Neural progenitor cell (in vitro differentiated cells): ENCODE measurements at regions not wholly inside any gene's neighbourhood (a gene's known extent, or its start where the extent isn't known, plus 50 kb on each side); places are given as distances from the start of the nearest gene placed in this dataset.

Experiments
- DNase-seq: peaks from one replicate; pipeline ENCODE4 v3.0.0-alpha.2; 2016; ENCODE audit warnings: low spot score
- H2AFZ ChIP-seq: fragments of 200-600 bp; sonication (generic); replicated peaks from 2 replicates; pipeline ENCODE4 v1.6.1; 2016; ENCODE audit warnings: antibody characterized with exemption
- H3F3A ChIP-seq: fragments of 200-600 bp; sonication (generic); 2 replicates; pipeline ENCODE4 v1.6.1; 2016; ENCODE audit warnings: antibody characterized with exemption, low read depth
- H3K27ac ChIP-seq: fragments of 200-600 bp; sonication (generic); 2 replicates; pipeline ENCODE4 v1.5.1; 2016; ENCODE audit warnings: mild to moderate bottlenecking
- H3K27me3 ChIP-seq: fragments of 200-600 bp; sonication (generic); 2 replicates; pipeline ENCODE4 v1.6.1; 2016; ENCODE audit warnings: mild to moderate bottlenecking, moderate library complexity
- H3K36me3 ChIP-seq: fragments of 200-600 bp; sonication (generic); 2 replicates; pipeline ENCODE4 v1.5.1; 2016
- H3K4me1 ChIP-seq: fragments of 200-600 bp; sonication (generic); 2 replicates; pipeline ENCODE4 v1.6.1; 2016; ENCODE audit warnings: mixed run types
- H3K4me2 ChIP-seq: fragments of 200-600 bp; sonication (generic); 2 replicates; pipeline ENCODE4 v1.6.1; 2016
- H3K4me3 ChIP-seq: fragments of 200-600 bp; sonication (generic); 2 replicates; pipeline ENCODE4 v1.5.1; 2016
- H3K79me2 ChIP-seq: fragments of 200-600 bp; sonication (generic); 2 replicates; pipeline ENCODE4 v1.6.1; 2016; ENCODE audit warnings: low read depth
- H3K9ac ChIP-seq: fragments of 200-600 bp; sonication (generic); 2 replicates; pipeline ENCODE4 v1.6.1; 2016
- H3K9me3 ChIP-seq: fragments of 200-600 bp; sonication (generic); 2 replicates; pipeline ENCODE4 v1.5.1; 2016; ENCODE audit warnings: low read depth
- H4K20me1 ChIP-seq: fragments of 200-600 bp; sonication (generic); 2 replicates; pipeline ENCODE4 v1.6.1; 2016; ENCODE audit warnings: low read depth
- H3K27ac Mint-ChIP-seq: 3 replicates; pipeline ENCODE4 v1.8.0; 2021; ENCODE audit warnings: mixed read lengths
- H3K27me3 Mint-ChIP-seq: 2 replicates; pipeline ENCODE4 v1.8.0; 2022; ENCODE audit warnings: low read depth, mild to moderate bottlenecking, inconsistent platforms, moderate library complexity, mixed read lengths; ENCODE audit not compliant: insufficient read depth
- H3K36me3 Mint-ChIP-seq: 3 replicates; pipeline ENCODE4 v1.8.0; 2021; ENCODE audit warnings: mixed read lengths
- H3K4me1 Mint-ChIP-seq: 3 replicates; pipeline ENCODE4 v1.8.0; 2021; ENCODE audit warnings: mixed read lengths
- H3K4me3 Mint-ChIP-seq: 3 replicates; pipeline ENCODE4 v1.8.0; 2021; ENCODE audit warnings: mild to moderate bottlenecking, moderate library complexity, mixed read lengths
- H3K9me3 Mint-ChIP-seq: 3 replicates; pipeline ENCODE4 v1.8.0; 2020; ENCODE audit warnings: mixed read lengths
- EZH2 ChIP-seq: fragments of 200-600 bp; sonication (generic); IDR thresholded peaks from 2 replicates; pipeline ENCODE4 v1.6.1; 2017; ENCODE audit warnings: antibody characterized with exemption, mild to moderate bottlenecking, moderate library complexity
- EZH2phosphoT487 ChIP-seq: fragments of 200-600 bp; sonication (generic); IDR thresholded peaks from 2 replicates; pipeline ENCODE4 v1.6.1; 2017; ENCODE audit warnings: antibody characterized with exemption
- TF ChIP-seq, protein P1 (sequence below): fragments of 200-600 bp; sonication (generic); IDR thresholded peaks from 2 replicates; pipeline ENCODE4 v1.5.1; 2017; ENCODE audit warnings: antibody characterized with exemption, mild to moderate bottlenecking

DNA sequence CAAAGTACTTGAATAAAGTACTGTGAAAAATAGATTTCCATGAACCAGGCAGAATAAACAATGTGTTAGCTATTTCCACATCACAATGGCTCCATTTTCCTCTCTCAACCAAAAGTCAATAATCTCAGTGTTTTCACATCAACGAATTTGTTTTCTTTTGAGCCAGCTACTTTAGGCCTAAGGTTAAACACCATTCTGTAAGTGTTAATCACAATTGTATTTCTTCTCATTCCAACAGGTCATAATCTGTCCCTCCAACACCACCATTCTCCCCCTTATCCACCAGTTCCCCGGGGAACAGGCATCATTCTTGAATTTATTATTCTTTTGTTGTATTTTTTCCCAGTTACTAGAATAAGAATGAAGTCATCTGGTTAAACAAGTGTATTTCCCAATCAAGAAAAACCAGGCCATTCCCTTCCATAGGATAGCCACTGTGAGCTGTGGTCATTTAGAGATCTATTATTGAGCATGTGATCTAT, 66.2 kb upstream of the PALMD start:
- H3K9me3 Mint-ChIP-seq = no peaks in the 10 kb centered on the region
- Histone ChIP-seq H3K36me3 (no peaks in the 10 kb centered on the region), H3K4me3 (no peak overlapping the region), H3K27me3 (no peaks in the 10 kb centered on the region), H3K4me2 (no peak overlapping the region), H3K9me3 (no peaks in the 10 kb centered on the region), H3K27ac (no peak overlapping the region), H2AFZ (no peak overlapping the region), H4K20me1 (no peaks in the 10 kb centered on the region), H3K79me2 (no peaks in the 10 kb centered on the region), H3K4me1 (peaks cover 6% of the 10 kb centered on the region), H3F3A (no peaks in the 10 kb centered on the region), H3K9ac (no peak overlapping the region)
- no peak overlapping the region for H3K4me3 Mint-ChIP-seq
- no peak for DNase-seq
- TF ChIP-seq EZH2 (no peak), EZH2phosphoT487 (no peak)
- TF ChIP-seq, protein P1, sequence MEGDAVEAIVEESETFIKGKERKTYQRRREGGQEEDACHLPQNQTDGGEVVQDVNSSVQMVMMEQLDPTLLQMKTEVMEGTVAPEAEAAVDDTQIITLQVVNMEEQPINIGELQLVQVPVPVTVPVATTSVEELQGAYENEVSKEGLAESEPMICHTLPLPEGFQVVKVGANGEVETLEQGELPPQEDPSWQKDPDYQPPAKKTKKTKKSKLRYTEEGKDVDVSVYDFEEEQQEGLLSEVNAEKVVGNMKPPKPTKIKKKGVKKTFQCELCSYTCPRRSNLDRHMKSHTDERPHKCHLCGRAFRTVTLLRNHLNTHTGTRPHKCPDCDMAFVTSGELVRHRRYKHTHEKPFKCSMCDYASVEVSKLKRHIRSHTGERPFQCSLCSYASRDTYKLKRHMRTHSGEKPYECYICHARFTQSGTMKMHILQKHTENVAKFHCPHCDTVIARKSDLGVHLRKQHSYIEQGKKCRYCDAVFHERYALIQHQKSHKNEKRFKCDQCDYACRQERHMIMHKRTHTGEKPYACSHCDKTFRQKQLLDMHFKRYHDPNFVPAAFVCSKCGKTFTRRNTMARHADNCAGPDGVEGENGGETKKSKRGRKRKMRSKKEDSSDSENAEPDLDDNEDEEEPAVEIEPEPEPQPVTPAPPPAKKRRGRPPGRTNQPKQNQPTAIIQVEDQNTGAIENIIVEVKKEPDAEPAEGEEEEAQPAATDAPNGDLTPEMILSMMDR = no peak
- no peak overlapping the region for H3K27ac Mint-ChIP-seq
- H3K36me3 Mint-ChIP-seq = no peaks in the 10 kb centered on the region
- H3K27me3 Mint-ChIP-seq = peaks cover 2% of the 10 kb centered on the region
- peaks cover 9% of the 10 kb centered on the region for H3K4me1 Mint-ChIP-seq

DNA sequence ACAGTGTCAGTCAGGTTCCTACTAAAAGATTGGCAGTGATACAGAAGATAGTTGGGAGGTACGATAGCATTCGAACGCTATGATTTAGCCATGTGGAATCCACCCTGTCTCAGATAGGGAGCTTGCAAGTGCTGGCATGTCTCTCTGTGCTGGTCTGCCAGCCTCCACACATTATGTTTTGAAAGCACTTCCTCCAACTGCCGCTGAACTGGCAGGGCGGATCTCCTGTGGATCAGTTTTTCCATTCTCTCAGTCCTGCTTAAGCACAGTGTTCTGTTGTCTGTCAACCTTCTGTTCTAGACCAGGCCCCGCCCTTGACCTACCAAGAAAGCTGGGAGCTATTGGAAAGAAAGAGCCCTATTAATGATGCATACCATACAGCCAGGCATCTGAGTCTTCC, 65.5 kb upstream of the PALMD start:
- no peak overlapping the region for H3K27ac Mint-ChIP-seq
- Histone ChIP-seq H3K79me2 (no peaks in the 10 kb centered on the region), H3F3A (no peaks in the 10 kb centered on the region), H3K4me3 (no peak overlapping the region), H3K9me3 (no peaks in the 10 kb centered on the region), H4K20me1 (no peaks in the 10 kb centered on the region), H2AFZ (no peak overlapping the region), H3K4me1 (peaks cover 6% of the 10 kb centered on the region), H3K9ac (no peak overlapping the region), H3K27ac (no peak overlapping the region), H3K4me2 (no peak overlapping the region), H3K27me3 (no peaks in the 10 kb centered on the region), H3K36me3 (no peaks in the 10 kb centered on the region)
- no peak overlapping the region for H3K4me3 Mint-ChIP-seq
- H3K36me3 Mint-ChIP-seq = no peaks in the 10 kb centered on the region
- H3K27me3 Mint-ChIP-seq = peaks cover under 1% of the 10 kb centered on the region
- DNase-seq = no peak
- TF ChIP-seq EZH2 (no peak), EZH2phosphoT487 (no peak)
- TF ChIP-seq, protein P1 = no peak
- no peaks in the 10 kb centered on the region for H3K9me3 Mint-ChIP-seq
- H3K4me1 Mint-ChIP-seq = peaks cover 9% of the 10 kb centered on the region

DNA sequence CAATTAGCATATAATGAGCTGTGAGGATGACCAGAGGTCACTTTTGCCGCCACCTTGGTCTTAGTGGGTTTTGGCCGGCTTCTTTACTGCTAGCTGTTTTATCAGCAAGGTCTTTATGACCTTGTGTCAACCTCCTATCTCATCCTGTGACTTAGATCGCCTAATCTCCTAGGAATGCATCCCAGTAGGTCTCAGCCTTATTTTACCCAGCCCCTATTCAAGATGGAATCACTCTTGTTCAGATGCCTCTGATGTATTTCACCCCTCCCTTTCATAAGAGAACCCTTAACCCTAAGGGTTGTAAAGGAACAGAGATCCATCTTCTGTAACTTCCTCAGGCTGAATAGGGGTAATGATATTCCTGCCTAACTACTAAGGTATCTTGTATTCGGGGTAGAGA, 58.9 kb upstream of the PALMD start:
- Mint-ChIP-seq H3K27me3 (no peaks in the 10 kb centered on the region), H3K9me3 (no peaks in the 10 kb centered on the region)

More for the DNA sequence above, 58.9 kb upstream of the PALMD start:
- no peak overlapping the region for H3K4me3 ChIP-seq
- no peak for DNase-seq
- H3K4me2 ChIP-seq = no peak overlapping the region
- no peak overlapping the region for H2AFZ ChIP-seq
- no peak overlapping the region for H3K27ac ChIP-seq
- TF ChIP-seq EZH2phosphoT487 (no peak), EZH2 (no peak)
- TF ChIP-seq, protein P1 = no peak
- H3K79me2 ChIP-seq = no peaks in the 10 kb centered on the region
- Mint-ChIP-seq H3K4me3 (no peak overlapping the region), H3K36me3 (no peaks in the 10 kb centered on the region), H3K27ac (no peak overlapping the region), H3K4me1 (no peaks in the 10 kb centered on the region)
- no peaks in the 10 kb centered on the region for H3K36me3 ChIP-seq
- no peaks in the 10 kb centered on the region for H3K9me3 ChIP-seq
- H3K9ac ChIP-seq = no peak overlapping the region
- no peaks in the 10 kb centered on the region for H3K27me3 ChIP-seq
- no peaks in the 10 kb centered on the region for H3K4me1 ChIP-seq
- H3F3A ChIP-seq = no peaks in the 10 kb centered on the region
- no peaks in the 10 kb centered on the region for H4K20me1 ChIP-seq
